HUES6 (cell line): ENCODE measurements at regions not wholly inside any gene's neighbourhood (a gene's known extent, or its start where the extent isn't known, plus 50 kb on each side); places are given as distances from the start of the nearest gene placed in this dataset.

Experiments used
- H3K27ac ChIP-seq: 2 replicates; pipeline ENCODE4 v1.7.0; 2013; ENCODE audit warnings: low read depth, mild to moderate bottlenecking, low read length, inconsistent platforms
- H3K27me3 ChIP-seq: 2 replicates; pipeline ENCODE4 v1.6.1; 2013; ENCODE audit warnings: low read length; ENCODE audit not compliant: control insufficient read depth, insufficient read depth
- H3K36me3 ChIP-seq: 2 replicates; pipeline ENCODE4 v1.6.1; 2013; ENCODE audit warnings: low read length; ENCODE audit not compliant: control insufficient read depth, insufficient read depth
- H3K4me1 ChIP-seq: 2 replicates; pipeline ENCODE4 v1.6.1; 2013; ENCODE audit warnings: low read length; ENCODE audit not compliant: control insufficient read depth, insufficient read depth
- H3K4me3 ChIP-seq: 2 replicates; pipeline ENCODE4 v1.5.1; 2013; ENCODE audit warnings: low read depth, low read length
- H3K9ac ChIP-seq: one replicate; pipeline ENCODE4 v1.6.1; 2013; ENCODE audit warnings: mild to moderate bottlenecking, low read length
- H3K9me3 ChIP-seq: 2 replicates; pipeline ENCODE4 v1.6.1; 2013; ENCODE audit warnings: low read depth, low read length; ENCODE audit not compliant: control insufficient read depth, insufficient read depth

- Histone ChIP-seq H3K9ac (no peak overlapping the region), H3K9me3 (no peaks in the 10 kb centered on the region), H3K4me1 (no peaks in the 10 kb centered on the region), H3K27ac (no peak overlapping the region), H3K36me3 (no peaks in the 10 kb centered on the region), H3K4me3 (no peak overlapping the region), H3K27me3 (no peaks in the 10 kb centered on the region)
These were observed 76.4 kb upstream of the SMARCA2 start for GRCh38 chr9:1938675-1939170.

DNA sequence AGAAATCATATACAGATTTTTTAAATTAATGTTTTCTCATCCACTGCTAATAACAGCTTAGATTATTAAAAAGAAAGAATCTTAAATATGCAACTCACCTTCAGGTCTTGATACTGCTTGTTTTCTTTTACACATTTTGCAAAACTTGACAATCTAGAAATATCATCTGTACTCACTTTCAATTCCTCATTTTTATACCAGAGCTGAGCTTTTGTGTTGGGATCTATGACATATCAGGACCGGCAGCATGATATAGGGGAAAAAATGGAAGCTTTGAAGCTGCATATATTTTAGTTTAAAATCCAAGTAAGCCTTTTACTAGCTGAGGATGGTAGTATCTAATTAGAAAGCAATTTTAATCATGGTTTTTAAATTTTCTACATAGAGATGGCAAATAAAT, 75.7 kb upstream of the SMARCA2 start:
- Histone ChIP-seq H3K9me3 (no peaks in the 10 kb centered on the region), H3K36me3 (no peaks in the 10 kb centered on the region), H3K9ac (no peak overlapping the region), H3K4me1 (no peaks in the 10 kb centered on the region), H3K4me3 (no peak overlapping the region), H3K27me3 (no peaks in the 10 kb centered on the region), H3K27ac (no peak overlapping the region)

- H3K4me3 ChIP-seq, result no peak overlapping the region
These were observed 75.2 kb upstream of the SMARCA2 start for GRCh38 chr9:1939926-1940368.

DNA sequence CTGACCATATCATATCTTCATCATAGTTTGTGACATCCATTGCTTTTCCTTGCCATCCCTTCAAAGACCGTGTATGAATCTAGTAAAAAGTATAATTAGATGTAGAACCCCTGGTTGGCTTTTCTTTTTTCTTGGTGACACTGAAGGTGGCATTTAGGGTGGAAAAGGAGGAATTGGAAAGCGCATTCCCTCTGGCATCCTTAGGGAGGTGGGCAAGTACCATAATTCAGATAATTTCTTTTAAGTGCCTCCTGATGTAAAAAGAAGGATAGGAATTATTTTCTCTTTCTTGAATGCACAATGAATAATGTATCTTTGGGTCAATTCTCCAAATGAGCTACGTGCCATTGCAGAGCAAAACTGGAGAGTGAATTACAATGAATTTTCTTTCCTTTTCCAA, 73.2 kb upstream of the SMARCA2 start:
- no peaks in the 10 kb centered on the region for H3K27me3 ChIP-seq
- no peak overlapping the region for H3K9ac ChIP-seq
- H3K36me3 ChIP-seq, result no peaks in the 10 kb centered on the region
- H3K9me3 ChIP-seq, result no peaks in the 10 kb centered on the region
- H3K27ac ChIP-seq, result no peak overlapping the region
- H3K4me1 ChIP-seq, result no peaks in the 10 kb centered on the region
- H3K4me3 ChIP-seq, result no peak overlapping the region

More at GRCh38 chr9:1939926-1940368, 75.2 kb upstream of the SMARCA2 start:
- H3K4me1 ChIP-seq, result no peaks in the 10 kb centered on the region
- no peak overlapping the region for H3K27ac ChIP-seq
- H3K9ac ChIP-seq, result no peak overlapping the region
- H3K9me3 ChIP-seq, result no peaks in the 10 kb centered on the region
- no peaks in the 10 kb centered on the region for H3K36me3 ChIP-seq
- no peaks in the 10 kb centered on the region for H3K27me3 ChIP-seq

- Histone ChIP-seq H3K4me1 (peaks cover 21% of the 10 kb centered on the region), H3K36me3 (no peaks in the 10 kb centered on the region), H3K9me3 (no peaks in the 10 kb centered on the region), H3K4me3 (no peak overlapping the region), H3K9ac (no peak overlapping the region), H3K27me3 (no peaks in the 10 kb centered on the region), H3K27ac (no peak overlapping the region)
These were observed 68.4 kb upstream of the SMARCA2 start for GRCh38 chr9:1946526-1947283.

DNA sequence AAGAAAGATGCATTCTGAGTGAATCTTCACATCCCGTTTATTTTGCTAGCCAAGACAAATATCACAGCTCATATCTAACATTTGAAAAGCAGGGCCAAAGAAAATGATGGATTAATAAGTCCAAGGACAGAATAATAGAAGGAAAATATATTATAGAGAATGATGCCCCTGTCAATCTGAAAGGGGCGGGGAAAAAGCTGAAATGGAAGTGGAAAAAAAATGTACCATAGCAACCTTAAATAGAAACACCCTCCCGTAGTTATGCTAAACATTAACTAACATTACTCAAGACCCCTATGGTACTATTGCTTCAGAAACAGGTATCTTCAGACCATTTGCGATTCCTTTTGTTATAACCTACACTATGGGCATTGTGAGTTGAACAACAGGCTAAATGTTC, 67.7 kb upstream of the SMARCA2 start:
- no peak overlapping the region for H3K27ac ChIP-seq
- H3K36me3 ChIP-seq, result no peaks in the 10 kb centered on the region
- peaks cover 27% of the 10 kb centered on the region for H3K4me1 ChIP-seq
- no peak overlapping the region for H3K4me3 ChIP-seq
- H3K9me3 ChIP-seq, result no peaks in the 10 kb centered on the region
- H3K27me3 ChIP-seq, result no peaks in the 10 kb centered on the region
- no peak overlapping the region for H3K9ac ChIP-seq

- H3K36me3 ChIP-seq, result no peaks in the 10 kb centered on the region
- peaks cover 27% of the 10 kb centered on the region for H3K4me1 ChIP-seq
- H3K4me3 ChIP-seq, result no peak overlapping the region
- H3K27me3 ChIP-seq, result no peaks in the 10 kb centered on the region
- H3K27ac ChIP-seq, result no peak overlapping the region
- no peak overlapping the region for H3K9ac ChIP-seq
- H3K9me3 ChIP-seq, result no peaks in the 10 kb centered on the region
These were observed 66.6 kb upstream of the SMARCA2 start for GRCh38 chr9:1948541-1948940.

GRCh38 chr9:1951446-1951845, 63.7 kb upstream of the SMARCA2 start:
- Histone ChIP-seq H3K4me3 (no peak overlapping the region), H3K36me3 (no peaks in the 10 kb centered on the region), H3K9ac (no peak overlapping the region), H3K4me1 (peaks cover 27% of the 10 kb centered on the region), H3K9me3 (no peaks in the 10 kb centered on the region), H3K27ac (no peak overlapping the region), H3K27me3 (no peaks in the 10 kb centered on the region)

DNA sequence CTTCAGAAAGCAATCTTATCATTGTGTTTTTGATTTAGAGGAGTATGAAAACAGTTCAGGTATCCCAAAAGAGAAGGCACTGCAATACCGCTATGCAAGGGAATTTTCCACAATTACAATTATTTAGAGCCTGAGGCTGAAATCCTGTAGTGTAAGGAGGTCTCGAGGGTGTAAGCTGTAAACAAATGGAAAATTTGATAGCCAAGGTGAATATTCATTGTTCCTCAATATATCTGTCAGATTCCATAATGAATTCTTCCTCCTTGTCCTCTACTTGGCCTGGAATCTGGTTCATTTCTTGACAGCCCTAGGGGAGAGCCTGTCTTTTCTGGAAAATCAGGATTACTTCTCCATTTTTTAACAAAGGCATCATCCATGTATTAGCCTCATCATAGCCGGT, 63.1 kb upstream of the SMARCA2 start:
- no peaks in the 10 kb centered on the region for H3K27me3 ChIP-seq
- H3K9me3 ChIP-seq, result no peaks in the 10 kb centered on the region
- no peak overlapping the region for H3K27ac ChIP-seq

DNA sequence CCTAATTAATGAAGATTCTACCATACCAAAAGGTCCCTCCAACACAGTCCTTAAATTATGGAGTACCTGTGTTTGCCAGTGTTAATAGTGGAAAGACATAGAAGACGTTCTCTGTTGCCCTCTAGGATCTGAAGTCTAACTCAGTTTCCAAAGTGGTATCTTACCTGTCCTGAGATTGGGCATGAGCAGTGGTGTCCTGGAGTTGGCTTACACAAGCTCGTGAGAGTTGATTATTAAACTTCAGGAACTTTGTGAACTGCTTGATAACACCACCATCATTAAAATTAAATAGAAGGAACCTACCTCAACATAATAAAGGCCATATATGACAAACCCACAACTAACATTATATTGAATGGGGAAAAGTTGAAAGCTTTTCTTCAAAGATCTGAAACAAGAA, 60.9 kb upstream of the SMARCA2 start:
- Histone ChIP-seq H3K4me1 (peaks cover 27% of the 10 kb centered on the region), H3K27ac (no peak overlapping the region), H3K4me3 (no peak overlapping the region), H3K27me3 (no peaks in the 10 kb centered on the region), H3K36me3 (no peaks in the 10 kb centered on the region), H3K9ac (no peak overlapping the region), H3K9me3 (no peaks in the 10 kb centered on the region)

More for the DNA sequence above, 63.1 kb upstream of the SMARCA2 start:
- H3K4me3 ChIP-seq, result no peak overlapping the region
- H3K4me1 ChIP-seq, result peaks cover 27% of the 10 kb centered on the region
- H3K36me3 ChIP-seq, result no peaks in the 10 kb centered on the region
- H3K9ac ChIP-seq, result no peak overlapping the region

GRCh38 chr9:1956958-1957357, 58.2 kb upstream of the SMARCA2 start:
- Histone ChIP-seq H3K27me3 (no peaks in the 10 kb centered on the region), H3K4me1 (peaks cover 4% of the 10 kb centered on the region; the same call in 1 of the 2 replicates), H3K4me3 (no peak overlapping the region), H3K9me3 (no peaks in the 10 kb centered on the region), H3K9ac (no peak overlapping the region), H3K27ac (no peak overlapping the region), H3K36me3 (no peaks in the 10 kb centered on the region)
